ENCODE measurements at regions not wholly inside any gene's neighbourhood (a gene's known extent, or its start where the extent isn't known, plus 50 kb on each side); places are given as distances from the start of the nearest gene placed in this dataset.

DNA sequence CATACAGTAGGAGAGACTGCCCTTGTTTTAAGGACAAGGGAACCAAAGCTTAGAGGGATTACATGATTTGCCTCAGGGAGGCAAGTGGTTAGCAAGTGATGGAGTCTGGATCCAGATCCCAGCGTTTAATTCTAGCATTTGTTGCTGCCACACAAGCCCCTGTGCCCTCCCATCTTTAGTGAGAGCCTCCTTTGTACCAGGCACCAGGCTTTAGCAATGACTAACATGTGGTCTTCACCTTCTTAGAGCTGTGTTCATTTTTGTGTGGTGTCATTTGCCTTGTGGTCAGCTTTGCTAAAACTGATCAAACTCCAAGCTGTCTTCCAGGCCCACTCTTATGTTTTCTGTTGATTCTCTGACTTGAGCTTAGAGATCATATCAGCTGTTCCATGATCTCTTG lies 290.5 kb downstream of the RPLP1 start:
- TF ChIP-seq POLR2A (IDR thresholded peaks at IDR 0.05) (no peak), CTCF (IDR thresholded peaks at IDR 0.05) (no peak), EP300 (IDR thresholded peaks at IDR 0.05) (no peak)
